ENCODE measurements at regions not wholly inside any gene's neighbourhood (a gene's known extent, or its start where the extent isn't known, plus 50 kb on each side); places are given as distances from the start of the nearest gene placed in this dataset.

DNA sequence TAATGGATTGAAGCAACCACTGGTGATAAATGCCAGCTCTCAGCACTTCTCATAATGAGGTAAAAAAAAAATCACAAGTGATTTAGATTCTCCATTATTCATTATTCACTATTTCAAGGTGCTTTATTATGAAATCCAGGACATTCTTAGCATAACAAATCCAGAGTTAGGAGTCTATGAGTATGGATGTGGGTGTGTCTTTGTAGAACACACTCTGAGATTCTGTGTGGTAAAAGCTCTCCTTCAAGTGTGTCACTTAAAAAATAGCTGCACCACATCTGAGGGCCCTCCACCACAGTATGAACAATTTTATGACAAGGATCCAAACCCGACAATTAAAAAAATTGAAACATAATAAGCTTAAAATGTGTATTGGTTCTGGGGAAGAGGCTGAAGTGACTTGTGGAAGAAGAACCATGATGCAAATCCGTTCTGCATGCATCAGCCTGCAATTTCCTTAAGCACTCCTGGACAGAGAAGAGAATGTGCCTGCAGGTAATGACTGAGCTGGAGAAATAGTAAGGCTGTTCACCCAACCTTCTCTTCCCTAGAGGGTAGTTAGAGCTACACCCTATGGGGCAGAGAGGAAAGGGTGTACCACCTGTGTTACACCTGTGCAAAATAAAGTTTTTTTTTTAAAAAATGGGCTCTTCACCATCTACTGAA, 488.5 kb upstream of the MGAT4C start:
- H3K36me3 ChIP-seq (ENCODE audit: insufficient read depth, low read length): no peaks in the 10 kb centered on the region
- no peaks in the 10 kb centered on the region for H3K9me3 ChIP-seq (ENCODE audit: low read length)
- no peaks in the 10 kb centered on the region for H3K27me3 ChIP-seq (ENCODE audit: insufficient read depth, low read depth, low read length)
- H4K20me1 ChIP-seq (ENCODE audit: insufficient read depth): no peaks in the 10 kb centered on the region
- H3K4me3 ChIP-seq (ENCODE audit: low read length): no peak overlapping the region
- no peak overlapping the region for H2AFZ ChIP-seq (ENCODE audit: low read depth, low read length)
- no peak overlapping the region for H3K9ac ChIP-seq (ENCODE audit: low read length)
- H3F3A ChIP-seq (ENCODE audit: insufficient read depth, low read length, poor library complexity, severe bottlenecking): no peaks in the 10 kb centered on the region
- H3K27ac ChIP-seq (ENCODE audit: low read length): no peak overlapping the region
- no peak overlapping the region for H3K4me2 ChIP-seq (ENCODE audit: low read length)
- H3K9me2 ChIP-seq (ENCODE audit: insufficient read depth, low read length): no peaks in the 10 kb centered on the region
- no peaks in the 10 kb centered on the region for H3K79me2 ChIP-seq (replicated peaks; ENCODE audit: insufficient read depth, low read length)
- TF ChIP-seq, protein P1, sequence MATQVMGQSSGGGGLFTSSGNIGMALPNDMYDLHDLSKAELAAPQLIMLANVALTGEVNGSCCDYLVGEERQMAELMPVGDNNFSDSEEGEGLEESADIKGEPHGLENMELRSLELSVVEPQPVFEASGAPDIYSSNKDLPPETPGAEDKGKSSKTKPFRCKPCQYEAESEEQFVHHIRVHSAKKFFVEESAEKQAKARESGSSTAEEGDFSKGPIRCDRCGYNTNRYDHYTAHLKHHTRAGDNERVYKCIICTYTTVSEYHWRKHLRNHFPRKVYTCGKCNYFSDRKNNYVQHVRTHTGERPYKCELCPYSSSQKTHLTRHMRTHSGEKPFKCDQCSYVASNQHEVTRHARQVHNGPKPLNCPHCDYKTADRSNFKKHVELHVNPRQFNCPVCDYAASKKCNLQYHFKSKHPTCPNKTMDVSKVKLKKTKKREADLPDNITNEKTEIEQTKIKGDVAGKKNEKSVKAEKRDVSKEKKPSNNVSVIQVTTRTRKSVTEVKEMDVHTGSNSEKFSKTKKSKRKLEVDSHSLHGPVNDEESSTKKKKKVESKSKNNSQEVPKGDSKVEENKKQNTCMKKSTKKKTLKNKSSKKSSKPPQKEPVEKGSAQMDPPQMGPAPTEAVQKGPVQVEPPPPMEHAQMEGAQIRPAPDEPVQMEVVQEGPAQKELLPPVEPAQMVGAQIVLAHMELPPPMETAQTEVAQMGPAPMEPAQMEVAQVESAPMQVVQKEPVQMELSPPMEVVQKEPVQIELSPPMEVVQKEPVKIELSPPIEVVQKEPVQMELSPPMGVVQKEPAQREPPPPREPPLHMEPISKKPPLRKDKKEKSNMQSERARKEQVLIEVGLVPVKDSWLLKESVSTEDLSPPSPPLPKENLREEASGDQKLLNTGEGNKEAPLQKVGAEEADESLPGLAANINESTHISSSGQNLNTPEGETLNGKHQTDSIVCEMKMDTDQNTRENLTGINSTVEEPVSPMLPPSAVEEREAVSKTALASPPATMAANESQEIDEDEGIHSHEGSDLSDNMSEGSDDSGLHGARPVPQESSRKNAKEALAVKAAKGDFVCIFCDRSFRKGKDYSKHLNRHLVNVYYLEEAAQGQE (IDR thresholded peaks at IDR 0.05; ENCODE audit: borderline replicate concordance): no peak
- TF ChIP-seq, protein P2, sequence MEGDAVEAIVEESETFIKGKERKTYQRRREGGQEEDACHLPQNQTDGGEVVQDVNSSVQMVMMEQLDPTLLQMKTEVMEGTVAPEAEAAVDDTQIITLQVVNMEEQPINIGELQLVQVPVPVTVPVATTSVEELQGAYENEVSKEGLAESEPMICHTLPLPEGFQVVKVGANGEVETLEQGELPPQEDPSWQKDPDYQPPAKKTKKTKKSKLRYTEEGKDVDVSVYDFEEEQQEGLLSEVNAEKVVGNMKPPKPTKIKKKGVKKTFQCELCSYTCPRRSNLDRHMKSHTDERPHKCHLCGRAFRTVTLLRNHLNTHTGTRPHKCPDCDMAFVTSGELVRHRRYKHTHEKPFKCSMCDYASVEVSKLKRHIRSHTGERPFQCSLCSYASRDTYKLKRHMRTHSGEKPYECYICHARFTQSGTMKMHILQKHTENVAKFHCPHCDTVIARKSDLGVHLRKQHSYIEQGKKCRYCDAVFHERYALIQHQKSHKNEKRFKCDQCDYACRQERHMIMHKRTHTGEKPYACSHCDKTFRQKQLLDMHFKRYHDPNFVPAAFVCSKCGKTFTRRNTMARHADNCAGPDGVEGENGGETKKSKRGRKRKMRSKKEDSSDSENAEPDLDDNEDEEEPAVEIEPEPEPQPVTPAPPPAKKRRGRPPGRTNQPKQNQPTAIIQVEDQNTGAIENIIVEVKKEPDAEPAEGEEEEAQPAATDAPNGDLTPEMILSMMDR (IDR thresholded peaks at IDR 0.05; ENCODE audit: poor library complexity, severe bottlenecking): no peak
- TF ChIP-seq RAD21 (conservative IDR thresholded peaks at IDR 0.05): no peak
- no peak for TF ChIP-seq EZH2 (IDR thresholded peaks at IDR 0.05; ENCODE audit: borderline replicate concordance, insufficient read depth, low read length, poor library complexity, severe bottlenecking)
- no peak for TF ChIP-seq EP300 (conservative IDR thresholded peaks at IDR 0.05; ENCODE audit: poor library complexity, severe bottlenecking)
- TF ChIP-seq SMC3 (conservative IDR thresholded peaks at IDR 0.05; ENCODE audit: poor library complexity): no peak
- no peak for TF ChIP-seq TAF1 (IDR thresholded peaks at IDR 0.05; ENCODE audit: low read depth)
- no peak for TF ChIP-seq MXI1 (conservative IDR thresholded peaks at IDR 0.05; ENCODE audit: poor library complexity, severe bottlenecking)
- TF ChIP-seq POLR2AphosphoS5 (IDR thresholded peaks at IDR 0.05): no peak

DNA sequence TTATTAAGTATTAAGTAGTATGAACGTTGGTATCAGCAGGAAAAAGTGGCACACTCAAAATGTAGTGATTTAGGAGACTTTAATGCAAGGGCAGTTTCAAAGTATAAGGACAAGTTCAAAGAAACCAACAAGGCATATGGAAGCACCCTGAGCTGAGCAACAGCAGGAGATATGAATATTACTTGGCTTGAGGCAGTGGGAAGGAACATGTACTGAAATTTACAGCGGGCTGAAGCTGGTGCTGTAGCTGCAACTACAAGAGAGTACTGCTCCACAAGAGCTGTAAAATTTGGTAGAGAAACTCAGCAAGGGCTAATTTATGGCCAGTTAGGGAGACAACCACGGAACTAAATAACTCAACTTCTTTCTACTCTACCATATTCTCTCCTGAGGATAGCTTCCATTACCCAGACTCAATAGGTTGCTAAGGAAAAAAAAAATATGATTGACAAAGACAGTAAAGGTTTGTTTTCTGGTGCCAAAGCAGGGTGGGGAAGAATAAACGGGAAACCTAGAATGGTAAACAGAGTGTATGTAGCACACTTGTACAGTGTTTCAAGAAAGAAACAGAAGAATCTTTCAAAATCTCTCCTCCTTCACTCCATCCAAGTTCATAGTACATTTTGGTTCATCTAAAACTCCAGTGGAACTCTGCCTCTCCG, 487.8 kb upstream of the MGAT4C start:
- Histone ChIP-seq H3K36me3 (ENCODE audit: insufficient read depth, low read length) (no peaks in the 10 kb centered on the region), H4K20me1 (ENCODE audit: insufficient read depth) (no peaks in the 10 kb centered on the region), H3K9me2 (ENCODE audit: insufficient read depth, low read length) (no peaks in the 10 kb centered on the region), H3K4me2 (ENCODE audit: low read length) (no peak overlapping the region), H3K4me3 (ENCODE audit: low read length) (no peak overlapping the region), H3K27me3 (ENCODE audit: insufficient read depth, low read depth, low read length) (no peaks in the 10 kb centered on the region), H3K9ac (ENCODE audit: low read length) (no peak overlapping the region), H2AFZ (ENCODE audit: low read depth, low read length) (no peak overlapping the region), H3K9me3 (ENCODE audit: low read length) (no peaks in the 10 kb centered on the region), H3K79me2 (replicated peaks; ENCODE audit: insufficient read depth, low read length) (no peaks in the 10 kb centered on the region), H3F3A (ENCODE audit: insufficient read depth, low read length, poor library complexity, severe bottlenecking) (no peaks in the 10 kb centered on the region), H3K27ac (ENCODE audit: low read length) (no peak overlapping the region)
- TF ChIP-seq RAD21 (conservative IDR thresholded peaks at IDR 0.05) (no peak), MXI1 (conservative IDR thresholded peaks at IDR 0.05; ENCODE audit: poor library complexity, severe bottlenecking) (no peak), TAF1 (IDR thresholded peaks at IDR 0.05; ENCODE audit: low read depth) (no peak), EZH2 (IDR thresholded peaks at IDR 0.05; ENCODE audit: borderline replicate concordance, insufficient read depth, low read length, poor library complexity, severe bottlenecking) (no peak), SMC3 (conservative IDR thresholded peaks at IDR 0.05; ENCODE audit: poor library complexity) (no peak), POLR2AphosphoS5 (IDR thresholded peaks at IDR 0.05) (no peak), EP300 (conservative IDR thresholded peaks at IDR 0.05; ENCODE audit: poor library complexity, severe bottlenecking) (no peak)
- TF ChIP-seq, protein P1 (IDR thresholded peaks at IDR 0.05; ENCODE audit: borderline replicate concordance): no peak
- TF ChIP-seq, protein P2 (IDR thresholded peaks at IDR 0.05; ENCODE audit: poor library complexity, severe bottlenecking): no peak

Data from neural cell (in vitro differentiated cells).